ENCODE measurements at regions not wholly inside any gene's neighbourhood (a gene's known extent, or its start where the extent isn't known, plus 50 kb on each side); places are given as distances from the start of the nearest gene placed in this dataset.

- 0 out of 2 replicates have a peak, but pooled peaks have one; percentile 67 for TF ChIP-seq ZNF142 (CRISPR knock-in tag; IDR thresholded peaks at IDR 0.05)
- TF ChIP-seq ELF3 (CRISPR knock-in tag; IDR thresholded peaks at IDR 0.05) = 0 out of 2 replicates have a peak, but pooled peaks have one; percentile 13
- peak; percentile 77 for TF ChIP-seq ZNF639 (CRISPR knock-in tag; conservative IDR thresholded peaks at IDR 0.05)
- TF ChIP-seq ZFP91 (CRISPR knock-in tag; IDR thresholded peaks at IDR 0.05; ENCODE audit: borderline replicate concordance) = peak; percentile 65; the same call in 1 of the 2 replicates
- TF ChIP-seq ZBTB25 (CRISPR knock-in tag; IDR thresholded peaks at IDR 0.05) = peak; percentile 53; the same call in 1 of the 2 replicates
- TF ChIP-seq AKAP8 (CRISPR knock-in tag; IDR thresholded peaks at IDR 0.05) = peak; percentile 33; the same call in 1 of the 2 replicates
- TF ChIP-seq ZNF772 (CRISPR knock-in tag; IDR thresholded peaks at IDR 0.05) = peak; percentile 24; the same call in 1 of the 2 replicates
- TF ChIP-seq ZNF274 (CRISPR knock-in tag; IDR thresholded peaks at IDR 0.05) = peak; percentile 84
- TF ChIP-seq POLR2AphosphoS5 (IDR thresholded peaks at IDR 0.05; ENCODE audit: low read depth, low read length) = 0 out of 2 replicates have a peak, but pooled peaks have one; percentile 33
- TF ChIP-seq KAT8 (CRISPR knock-in tag; IDR thresholded peaks at IDR 0.05) = 0 out of 2 replicates have a peak, but pooled peaks have one; percentile 23
- peak; percentile 87 for TF ChIP-seq ZNF547 (CRISPR knock-in tag; IDR thresholded peaks at IDR 0.05)
- 0 out of 2 replicates have a peak, but pooled peaks have one; percentile 55 for TF ChIP-seq ZNF263 (CRISPR knock-in tag; IDR thresholded peaks at IDR 0.05)
- peak; percentile 91 for TF ChIP-seq ZNF784 (CRISPR knock-in tag; IDR thresholded peaks at IDR 0.05; ENCODE audit: borderline replicate concordance)
- TF ChIP-seq DMAP1 (CRISPR knock-in tag; IDR thresholded peaks at IDR 0.05) = peak; percentile 43; the same call in 1 of the 2 replicates
- peak; percentile 84; the same call in 1 of the 2 replicates for TF ChIP-seq ZBTB7B (CRISPR knock-in tag; IDR thresholded peaks at IDR 0.05)
These were observed 53.4 kb downstream of the VPREB1 start (continued) for GRCh38 chr22:22297794-22298653.

All from HepG2 (cell line).